Glutamatergic neuron (in vitro differentiated cells): ENCODE measurements at regions not wholly inside any gene's neighbourhood (a gene's known extent, or its start where the extent isn't known, plus 50 kb on each side); places are given as distances from the start of the nearest gene placed in this dataset.

Experiments used
- DNase-seq: peaks from one replicate; pipeline ENCODE4 v3.0.0; 2022
- H3K27ac Mint-ChIP-seq: one replicate; pipeline ENCODE4 v1.8.0; 2020; ENCODE audit warnings: mild to moderate bottlenecking, mixed read lengths, inconsistent platforms; ENCODE audit not compliant: unreplicated experiment
- H3K27me3 Mint-ChIP-seq: one replicate; pipeline ENCODE4 v1.8.0; 2020; ENCODE audit warnings: mild to moderate bottlenecking, moderate library complexity, mixed read lengths, inconsistent platforms; ENCODE audit not compliant: unreplicated experiment
- H3K36me3 Mint-ChIP-seq: one replicate; pipeline ENCODE4 v1.8.0; 2020; ENCODE audit warnings: mild to moderate bottlenecking, mixed read lengths, inconsistent platforms; ENCODE audit not compliant: unreplicated experiment
- H3K4me1 Mint-ChIP-seq: one replicate; pipeline ENCODE4 v1.8.0; 2020; ENCODE audit warnings: mild to moderate bottlenecking, low read depth, mixed read lengths, inconsistent platforms; ENCODE audit not compliant: unreplicated experiment
- H3K4me3 Mint-ChIP-seq: one replicate; pipeline ENCODE4 v1.8.0; 2020; ENCODE audit warnings: mild to moderate bottlenecking, mixed read lengths, inconsistent platforms; ENCODE audit not compliant: unreplicated experiment
- H3K9me3 Mint-ChIP-seq: one replicate; pipeline ENCODE4 v1.8.0; 2020; ENCODE audit warnings: mild to moderate bottlenecking, moderate library complexity, mixed read lengths, inconsistent platforms; ENCODE audit not compliant: unreplicated experiment
- TF ChIP-seq, protein P1 (sequence below): fragments of 200-600 bp; sonication (generic); IDR thresholded peaks from one replicate; pipeline ENCODE4 v1.5.0; 2021; ENCODE audit not compliant: partially characterized antibody, unreplicated experiment

- DNase-seq = no peak
- TF ChIP-seq, protein P1, sequence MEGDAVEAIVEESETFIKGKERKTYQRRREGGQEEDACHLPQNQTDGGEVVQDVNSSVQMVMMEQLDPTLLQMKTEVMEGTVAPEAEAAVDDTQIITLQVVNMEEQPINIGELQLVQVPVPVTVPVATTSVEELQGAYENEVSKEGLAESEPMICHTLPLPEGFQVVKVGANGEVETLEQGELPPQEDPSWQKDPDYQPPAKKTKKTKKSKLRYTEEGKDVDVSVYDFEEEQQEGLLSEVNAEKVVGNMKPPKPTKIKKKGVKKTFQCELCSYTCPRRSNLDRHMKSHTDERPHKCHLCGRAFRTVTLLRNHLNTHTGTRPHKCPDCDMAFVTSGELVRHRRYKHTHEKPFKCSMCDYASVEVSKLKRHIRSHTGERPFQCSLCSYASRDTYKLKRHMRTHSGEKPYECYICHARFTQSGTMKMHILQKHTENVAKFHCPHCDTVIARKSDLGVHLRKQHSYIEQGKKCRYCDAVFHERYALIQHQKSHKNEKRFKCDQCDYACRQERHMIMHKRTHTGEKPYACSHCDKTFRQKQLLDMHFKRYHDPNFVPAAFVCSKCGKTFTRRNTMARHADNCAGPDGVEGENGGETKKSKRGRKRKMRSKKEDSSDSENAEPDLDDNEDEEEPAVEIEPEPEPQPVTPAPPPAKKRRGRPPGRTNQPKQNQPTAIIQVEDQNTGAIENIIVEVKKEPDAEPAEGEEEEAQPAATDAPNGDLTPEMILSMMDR = no peak
- H3K27me3 Mint-ChIP-seq = no peaks in the 10 kb centered on the region
- no peaks in the 10 kb centered on the region for H3K36me3 Mint-ChIP-seq
- no peaks in the 10 kb centered on the region for H3K4me1 Mint-ChIP-seq
- no peak overlapping the region for H3K27ac Mint-ChIP-seq
- no peaks in the 10 kb centered on the region for H3K9me3 Mint-ChIP-seq
- H3K4me3 Mint-ChIP-seq = no peak overlapping the region
Measured at GRCh38 chrX:63929608-63930007, 144.6 kb upstream of the ARHGEF9 start.

DNA sequence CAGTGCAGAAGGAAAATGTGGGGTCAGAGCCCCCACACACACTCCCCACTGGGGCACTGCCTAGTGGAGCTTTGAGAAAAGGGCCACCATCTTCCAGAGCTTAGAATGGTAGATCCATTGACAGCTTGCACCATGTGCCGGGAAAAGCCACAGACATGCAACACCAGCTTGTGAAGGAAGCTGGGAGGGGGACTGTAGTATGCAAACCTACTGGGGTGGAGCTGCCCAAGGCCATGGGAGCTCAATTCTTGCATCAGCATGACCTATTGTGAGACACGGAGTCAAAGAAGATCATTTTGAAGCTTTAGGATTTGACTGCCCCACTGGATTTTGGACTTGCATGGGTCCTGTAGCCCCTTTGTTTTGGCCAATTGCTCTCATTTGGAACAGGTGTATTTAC lies 142.8 kb upstream of the ARHGEF9 start:
- H3K27ac Mint-ChIP-seq = no peak overlapping the region
- H3K4me1 Mint-ChIP-seq = no peaks in the 10 kb centered on the region
- H3K27me3 Mint-ChIP-seq = no peaks in the 10 kb centered on the region
- H3K4me3 Mint-ChIP-seq = no peak overlapping the region
- TF ChIP-seq, protein P1 = no peak
- H3K9me3 Mint-ChIP-seq = no peaks in the 10 kb centered on the region
- no peak for DNase-seq
- no peaks in the 10 kb centered on the region for H3K36me3 Mint-ChIP-seq

- Mint-ChIP-seq H3K36me3 (no peaks in the 10 kb centered on the region), H3K27ac (no peak overlapping the region), H3K9me3 (peaks cover 2% of the 10 kb centered on the region), H3K27me3 (no peaks in the 10 kb centered on the region), H3K4me1 (no peaks in the 10 kb centered on the region), H3K4me3 (no peak overlapping the region)
- TF ChIP-seq, protein P1 = no peak
- no peak for DNase-seq
Measured at GRCh38 chrX:63922221-63922620, 137.2 kb upstream of the ARHGEF9 start.

DNA sequence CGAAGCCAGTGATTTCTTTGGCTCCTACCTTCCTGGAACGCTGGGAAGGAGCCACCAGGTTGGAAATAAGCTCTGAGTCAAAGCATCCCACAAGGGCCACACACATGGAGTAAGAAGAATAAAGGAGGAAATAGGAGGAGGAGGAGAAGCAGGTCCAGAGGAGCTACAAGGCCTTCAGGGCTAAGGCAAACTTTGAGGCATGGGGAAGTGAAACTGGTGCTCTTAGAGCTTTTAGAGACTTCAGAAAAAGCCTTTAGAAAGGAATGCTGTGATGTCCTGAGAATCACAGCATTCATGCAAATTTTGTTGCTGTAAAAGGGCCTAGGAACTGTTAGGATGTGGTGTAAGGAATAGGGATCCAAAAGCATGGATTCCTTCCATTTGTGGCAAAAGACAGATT lies 135.9 kb upstream of the ARHGEF9 start:
- peaks cover 2% of the 10 kb centered on the region for H3K9me3 Mint-ChIP-seq
- TF ChIP-seq, protein P1 = no peak
- no peak for DNase-seq
- no peak overlapping the region for H3K27ac Mint-ChIP-seq
- no peak overlapping the region for H3K4me3 Mint-ChIP-seq
- no peaks in the 10 kb centered on the region for H3K4me1 Mint-ChIP-seq
- no peaks in the 10 kb centered on the region for H3K27me3 Mint-ChIP-seq
- no peaks in the 10 kb centered on the region for H3K36me3 Mint-ChIP-seq

- Mint-ChIP-seq H3K4me1 (no peaks in the 10 kb centered on the region), H3K27me3 (no peaks in the 10 kb centered on the region), H3K9me3 (peaks cover 2% of the 10 kb centered on the region), H3K36me3 (no peaks in the 10 kb centered on the region), H3K4me3 (no peak overlapping the region), H3K27ac (no peak overlapping the region)
- TF ChIP-seq, protein P1 = no peak
- DNase-seq = no peak
Measured at GRCh38 chrX:63919081-63919480, 134.1 kb upstream of the ARHGEF9 start.
